MM.1S (cell line): ENCODE measurements at regions not wholly inside any gene's neighbourhood (a gene's known extent, or its start where the extent isn't known, plus 50 kb on each side); places are given as distances from the start of the nearest gene placed in this dataset.
A peak's percentile ranks its signal among the peaks of the same experiment; 100 is the strongest.

Experiments used
- DNase-seq: peaks from one replicate; pipeline ENCODE4 v3.0.0-alpha.2; 2015
- H2AFZ ChIP-seq: fragments of 300-600 bp; sonication (generic); 2 replicates; pipeline ENCODE4 v1.6.0; 2016; ENCODE audit warnings: antibody characterized with exemption, low read length
- H3F3A ChIP-seq: fragments of 300-600 bp; sonication (generic); 2 replicates; pipeline ENCODE4 v1.6.1; 2016; ENCODE audit warnings: mild to moderate bottlenecking, antibody characterized with exemption, low read length, moderate library complexity, mixed read lengths; ENCODE audit not compliant: insufficient read depth
- H3K27ac ChIP-seq: fragments of 300-600 bp; sonication (generic); 2 replicates; pipeline ENCODE4 v1.5.1; 2016; ENCODE audit warnings: mild to moderate bottlenecking, low read length
- H3K27me3 ChIP-seq: fragments of 300-600 bp; sonication (generic); replicated peaks from 2 replicates; pipeline ENCODE4 v1.6.0; 2016; ENCODE audit warnings: low read length; ENCODE audit not compliant: insufficient read depth
- H3K36me3 ChIP-seq: fragments of 300-600 bp; sonication (generic); replicated peaks from 2 replicates; pipeline ENCODE4 v1.6.1; 2016; ENCODE audit warnings: mild to moderate bottlenecking, low read length, mixed read lengths; ENCODE audit not compliant: insufficient read depth
- H3K4me1 ChIP-seq: fragments of 300-600 bp; sonication (generic); 2 replicates; pipeline ENCODE4 v1.6.1; 2016; ENCODE audit warnings: low read length, mixed read lengths
- H3K4me2 ChIP-seq: fragments of 300-600 bp; sonication (generic); 2 replicates; pipeline ENCODE4 v1.6.0; 2016; ENCODE audit warnings: low read depth, low read length
- H3K4me3 ChIP-seq: fragments of 300-600 bp; sonication (generic); 2 replicates; pipeline ENCODE4 v1.5.1; 2016; ENCODE audit warnings: low read length, mixed read lengths
- H3K79me2 ChIP-seq: fragments of 300-600 bp; sonication (generic); 2 replicates; pipeline ENCODE4 v1.6.1; 2016; ENCODE audit warnings: mixed run types, low read length, mixed read lengths
- H3K9ac ChIP-seq: fragments of 300-600 bp; sonication (generic); 2 replicates; pipeline ENCODE4 v1.6.1; 2016; ENCODE audit warnings: low read length, mixed read lengths
- H3K9me2 ChIP-seq: fragments of 300-600 bp; sonication (generic); replicated peaks from 2 replicates; pipeline ENCODE4 v1.6.1; 2016; ENCODE audit warnings: mild to moderate bottlenecking, low read length, mixed read lengths; ENCODE audit not compliant: insufficient read depth
- H3K9me3 ChIP-seq: fragments of 300-600 bp; sonication (generic); replicated peaks from 2 replicates; pipeline ENCODE4 v1.6.1; 2016; ENCODE audit warnings: mild to moderate bottlenecking, low read length, mixed read lengths; ENCODE audit not compliant: insufficient read depth
- H4K20me1 ChIP-seq: fragments of 300-600 bp; sonication (generic); 2 replicates; pipeline ENCODE4 v1.6.1; 2016; ENCODE audit warnings: mild to moderate bottlenecking, low read length, moderate library complexity, mixed read lengths; ENCODE audit not compliant: insufficient read depth
- EZH2 ChIP-seq: fragments of 300-600 bp; sonication (generic); optimal IDR thresholded peaks from 2 replicates; pipeline ENCODE3; 2017; ENCODE audit warnings: low read depth, mild to moderate bottlenecking, antibody characterized with exemption, low read length, mixed read lengths
- EZH2phosphoT487 ChIP-seq: fragments of 300-600 bp; sonication (generic); IDR thresholded peaks from 2 replicates; pipeline ENCODE4 v1.6.1; 2018; ENCODE audit warnings: antibody characterized with exemption, low read length
- TF ChIP-seq, protein P1 (sequence below): fragments of 300-600 bp; sonication (generic); IDR thresholded peaks from 2 replicates; pipeline ENCODE4 v1.5.1; 2016; ENCODE audit warnings: antibody characterized with exemption, low read length, mixed read lengths

DNA sequence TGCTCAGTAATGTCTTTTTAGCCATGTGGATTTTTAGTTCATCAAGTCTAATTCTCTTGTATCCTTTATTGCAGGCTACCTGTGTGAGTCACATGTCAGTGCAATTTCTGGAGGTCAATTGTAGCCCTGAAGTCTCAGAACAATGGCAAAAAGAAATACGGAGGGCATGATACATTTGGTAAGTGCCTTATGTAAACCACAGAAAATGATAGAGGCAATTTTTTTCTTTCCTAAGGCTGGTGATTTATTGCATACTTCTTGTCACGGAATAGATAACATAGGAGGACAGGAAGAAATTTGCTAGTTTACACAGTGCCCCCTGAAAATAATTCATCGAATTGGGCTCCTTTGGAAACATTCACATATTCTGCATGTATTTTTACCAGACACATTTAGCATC lies 235.9 kb downstream of the DMRTA1 start:
- Histone ChIP-seq H4K20me1 (no peaks in the 10 kb centered on the region), H3K9me3 (no peaks in the 10 kb centered on the region), H3K4me2 (peak overlapping the region; percentile 60), H2AFZ (no peak overlapping the region), H3K79me2 (no peaks in the 10 kb centered on the region), H3K27me3 (no peaks in the 10 kb centered on the region), H3K36me3 (no peaks in the 10 kb centered on the region), H3K4me3 (0 out of 2 replicates have a peak overlapping the region, but pooled peaks have one; percentile 42), H3K4me1 (peaks cover 19% of the 10 kb centered on the region), H3K27ac (peak overlapping the region; percentile 65; the same call in 1 of the 2 replicates), H3F3A (peaks cover 5% of the 10 kb centered on the region; the same call in 1 of the 2 replicates), H3K9me2 (no peaks in the 10 kb centered on the region), H3K9ac (no peak overlapping the region)
- no peak for TF ChIP-seq EZH2phosphoT487
- no peak for DNase-seq

DNA sequence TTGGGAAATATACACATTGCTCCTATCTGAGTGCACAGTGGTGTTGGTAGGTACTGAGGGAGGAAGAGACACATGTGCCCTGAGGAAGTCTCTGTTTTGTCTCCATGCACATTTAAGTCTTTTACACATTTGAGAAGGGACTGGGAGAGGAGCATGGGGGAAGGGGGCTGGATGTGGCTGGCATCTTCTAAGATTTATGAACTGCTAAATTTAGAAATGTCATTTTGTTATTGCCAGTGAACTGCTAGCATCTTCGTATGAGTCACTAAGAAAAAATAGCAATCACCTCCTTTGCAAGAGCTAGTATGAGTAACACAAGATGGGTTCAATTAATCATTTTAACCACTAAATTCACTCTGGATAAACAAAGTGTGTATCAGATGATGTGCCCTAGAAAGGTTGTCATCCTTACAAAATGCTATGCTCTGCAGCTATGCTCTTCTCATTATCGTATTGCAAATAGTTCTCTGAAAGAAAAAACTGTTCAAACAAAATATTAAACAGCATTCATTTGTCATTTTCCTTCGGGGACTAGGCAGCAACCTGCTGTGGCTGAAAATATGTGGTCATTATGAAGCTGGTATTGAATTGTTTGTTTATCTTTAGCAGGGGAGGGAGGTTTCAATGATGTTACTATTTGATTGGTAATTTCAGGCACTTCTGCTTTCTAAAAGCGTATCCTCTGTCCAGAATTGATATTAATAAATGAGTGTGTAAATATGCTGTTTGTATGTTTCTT lies 236.5 kb downstream of the DMRTA1 start:
- Histone ChIP-seq H3K4me1 (peaks cover 19% of the 10 kb centered on the region), H3K79me2 (no peaks in the 10 kb centered on the region), H2AFZ (peak overlapping the region; percentile 23; the same call in 1 of the 2 replicates), H3F3A (peaks cover 5% of the 10 kb centered on the region; the same call in 1 of the 2 replicates), H3K27ac (peak overlapping the region; percentile 65), H3K9me3 (no peaks in the 10 kb centered on the region), H4K20me1 (no peaks in the 10 kb centered on the region), H3K4me3 (peak overlapping the region; percentile 42), H3K9me2 (no peaks in the 10 kb centered on the region), H3K4me2 (peak overlapping the region; percentile 60), H3K36me3 (no peaks in the 10 kb centered on the region), H3K9ac (0 out of 2 replicates have a peak overlapping the region, but pooled peaks have one; percentile 13), H3K27me3 (no peaks in the 10 kb centered on the region)
- TF ChIP-seq EZH2phosphoT487 (no peak), EZH2 (no peak)
- TF ChIP-seq, protein P1, sequence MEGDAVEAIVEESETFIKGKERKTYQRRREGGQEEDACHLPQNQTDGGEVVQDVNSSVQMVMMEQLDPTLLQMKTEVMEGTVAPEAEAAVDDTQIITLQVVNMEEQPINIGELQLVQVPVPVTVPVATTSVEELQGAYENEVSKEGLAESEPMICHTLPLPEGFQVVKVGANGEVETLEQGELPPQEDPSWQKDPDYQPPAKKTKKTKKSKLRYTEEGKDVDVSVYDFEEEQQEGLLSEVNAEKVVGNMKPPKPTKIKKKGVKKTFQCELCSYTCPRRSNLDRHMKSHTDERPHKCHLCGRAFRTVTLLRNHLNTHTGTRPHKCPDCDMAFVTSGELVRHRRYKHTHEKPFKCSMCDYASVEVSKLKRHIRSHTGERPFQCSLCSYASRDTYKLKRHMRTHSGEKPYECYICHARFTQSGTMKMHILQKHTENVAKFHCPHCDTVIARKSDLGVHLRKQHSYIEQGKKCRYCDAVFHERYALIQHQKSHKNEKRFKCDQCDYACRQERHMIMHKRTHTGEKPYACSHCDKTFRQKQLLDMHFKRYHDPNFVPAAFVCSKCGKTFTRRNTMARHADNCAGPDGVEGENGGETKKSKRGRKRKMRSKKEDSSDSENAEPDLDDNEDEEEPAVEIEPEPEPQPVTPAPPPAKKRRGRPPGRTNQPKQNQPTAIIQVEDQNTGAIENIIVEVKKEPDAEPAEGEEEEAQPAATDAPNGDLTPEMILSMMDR = no peak
- peak; percentile 18 for DNase-seq

DNA sequence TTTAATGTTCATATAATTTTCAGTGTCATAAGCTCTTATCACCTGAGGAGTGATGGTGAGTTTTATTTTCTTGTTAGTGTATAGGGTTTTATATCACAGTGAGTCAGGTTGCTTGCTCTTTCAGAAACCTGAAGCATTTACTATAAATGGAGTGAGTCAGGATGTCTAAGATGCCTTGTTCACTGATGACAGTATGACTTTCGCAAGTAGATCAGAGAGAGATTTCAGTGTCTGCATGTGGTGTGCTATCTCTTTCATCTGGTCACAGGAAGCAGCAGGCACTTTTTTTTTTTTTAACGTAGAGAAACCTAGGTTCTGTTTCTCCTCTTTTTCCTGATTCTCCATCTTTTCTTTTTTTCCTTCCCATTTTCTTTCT lies 237.1 kb downstream of the DMRTA1 start:
- Histone ChIP-seq H3F3A (peaks cover 5% of the 10 kb centered on the region; the same call in 1 of the 2 replicates), H3K79me2 (no peaks in the 10 kb centered on the region), H3K36me3 (no peaks in the 10 kb centered on the region), H2AFZ (no peak overlapping the region), H3K9me3 (no peaks in the 10 kb centered on the region), H3K4me2 (peak overlapping the region; percentile 60), H4K20me1 (no peaks in the 10 kb centered on the region), H3K4me1 (peaks cover 19% of the 10 kb centered on the region), H3K4me3 (peak overlapping the region; percentile 42), H3K9ac (0 out of 2 replicates have a peak overlapping the region, but pooled peaks have one; percentile 13), H3K27me3 (no peaks in the 10 kb centered on the region), H3K9me2 (no peaks in the 10 kb centered on the region), H3K27ac (peak overlapping the region; percentile 65)
- TF ChIP-seq EZH2phosphoT487 (no peak), EZH2 (no peak)
- TF ChIP-seq, protein P1 = no peak
- peak; percentile 65 for DNase-seq

DNA sequence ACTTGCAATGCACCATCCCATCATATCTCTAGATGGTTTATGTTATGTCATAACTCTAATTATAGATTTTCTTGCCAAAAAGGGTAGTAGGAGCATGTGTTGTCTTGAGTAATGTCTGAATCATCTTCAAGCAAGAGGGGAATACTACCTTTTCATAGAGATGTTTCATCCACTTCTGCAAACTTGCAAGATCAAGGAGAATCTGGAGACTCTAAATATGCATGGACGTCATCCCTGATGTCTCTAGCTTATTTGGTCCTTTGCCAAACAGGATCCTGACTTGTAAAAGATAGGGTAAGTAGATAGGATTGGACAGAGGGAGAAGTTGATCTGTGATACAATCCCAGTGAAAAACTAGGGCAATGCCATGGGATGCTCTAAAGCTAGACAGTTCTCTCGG lies 246.5 kb downstream of the DMRTA1 start:
- H4K20me1 ChIP-seq = no peaks in the 10 kb centered on the region
- no peak overlapping the region for H3K9ac ChIP-seq
- H3K4me3 ChIP-seq = no peak overlapping the region
- H3F3A ChIP-seq = no peaks in the 10 kb centered on the region
- H3K36me3 ChIP-seq = no peaks in the 10 kb centered on the region
- H3K27me3 ChIP-seq = no peaks in the 10 kb centered on the region
- TF ChIP-seq, protein P1 = no peak
- TF ChIP-seq EZH2 (no peak), EZH2phosphoT487 (no peak)
- no peak overlapping the region for H2AFZ ChIP-seq
- no peak overlapping the region for H3K4me2 ChIP-seq
- H3K27ac ChIP-seq = no peak overlapping the region
- no peaks in the 10 kb centered on the region for H3K9me3 ChIP-seq
- no peaks in the 10 kb centered on the region for H3K79me2 ChIP-seq
- DNase-seq = no peak
- H3K4me1 ChIP-seq = no peaks in the 10 kb centered on the region
- H3K9me2 ChIP-seq = no peaks in the 10 kb centered on the region
